HepG2 (cell line): ENCODE measurements at regions not wholly inside any gene's neighbourhood (a gene's known extent, or its start where the extent isn't known, plus 50 kb on each side); places are given as distances from the start of the nearest gene placed in this dataset.

Experiments used
- ATAC-seq: fragments of 200-7000 bp; cut with Tn5 transposase; 3 replicates; pipeline ENCODE4 v1.9.1; 2020; ENCODE audit warnings: mild to moderate bottlenecking, moderate library complexity
- BruUV-seq: library from RNA; stranded (reverse); fragments of 400-500 nt; replicated peaks from 2 replicates; lab custom pipeline; 2021; lab: Mats Ljungman, UMichigan
- CTCF ChIA-PET: fragments of 300-600 bp; formaldehyde crosslinking; extraction: SDS; loops from one replicate; lab custom pipeline; 2021; ENCODE audit warnings: low total read pairs, inconsistent platforms, low intra/inter-chr PET ratio; lab: Yijun Ruan, JAX
- POLR2A ChIA-PET: fragments of 350-600 bp; sonication (Branson Sonifier 250); formaldehyde crosslinking; loops from one replicate; lab custom pipeline; 2020; ENCODE audit warnings: antibody characterized with exemption, inconsistent platforms; lab: Yijun Ruan, JAX
- DNase-seq: peaks from one replicate; pipeline ENCODE4 v3.0.0-alpha.2; 2015; ENCODE audit warnings: low spot score
- FAIRE-seq: peaks from 3 replicates; lab custom pipeline; 2011; peaks lifted over from hg19 to GRCh38; lab: Jason Lieb, UNC
- H2AFZ ChIP-seq: one replicate; pipeline ENCODE4 v1.6.1; 2011; ENCODE audit warnings: low read length, inconsistent platforms
- H3K27ac ChIP-seq: fragments of 300-600 bp; 3 replicates; pipeline ENCODE4 v1.8.0; 2011; ENCODE audit warnings: mixed run types, mild to moderate bottlenecking, mixed read lengths, low read length, inconsistent platforms; ENCODE audit not compliant: insufficient read depth; ENCODE audit errors: extremely low read length
- H3K27me3 ChIP-seq, 2 experiments: fragments of 200-600 bp in 1 of 2; 2 replicates in 1 of 2; 3 replicates in 1 of 2; pipeline versions ENCODE4 v1.6.0 to v1.8.0; 2011; ENCODE audit warnings: low read length in 2 of 2, mild to moderate bottlenecking in 2 of 2, moderate library complexity in 2 of 2, inconsistent platforms in 1 of 2; ENCODE audit not compliant: insufficient read depth in 2 of 2, control insufficient read depth in 1 of 2
- H3K36me3 ChIP-seq, 2 experiments: fragments of 200-600 bp in 1 of 2; replicated peaks in 1 of 2; 2 replicates in 1 of 2; 3 replicates in 1 of 2; pipeline versions ENCODE4 v1.5.1 to v1.8.0; 2011; ENCODE audit warnings: low read length in 2 of 2, inconsistent platforms in 1 of 2; ENCODE audit not compliant: insufficient read depth in 2 of 2, control insufficient read depth in 1 of 2
- H3K4me1 ChIP-seq: 2 replicates; pipeline ENCODE4 v1.5.1; 2012; ENCODE audit warnings: low read length, inconsistent platforms; ENCODE audit not compliant: insufficient read depth
- H3K4me2 ChIP-seq: 2 replicates; pipeline ENCODE4 v1.6.0; 2011; ENCODE audit warnings: low read depth, low read length, inconsistent platforms
- H3K4me3 ChIP-seq, 3 experiments: fragments of 200-600 bp in 1 of 3; sonication (generic), shearing (Covaris generic) in 1 of 3; replicated peaks in 1 of 3; 2 replicates each; pipeline ENCODE4 v1.5.1; 2011 to 2016; ENCODE audit warnings: low read length in 3 of 3, inconsistent platforms in 2 of 3, low read depth in 2 of 3, mild to moderate bottlenecking in 2 of 3, control low read depth in 1 of 3, mixed read lengths in 1 of 3; ENCODE audit not compliant: insufficient read depth in 1 of 3
- H3K79me2 ChIP-seq: one replicate; pipeline ENCODE4 v1.6.1; 2011; ENCODE audit warnings: low read length, inconsistent platforms; ENCODE audit not compliant: insufficient read depth
- H3K9ac ChIP-seq: 2 replicates; pipeline ENCODE4 v1.6.0; 2011; ENCODE audit warnings: mild to moderate bottlenecking, low read depth, low read length, inconsistent platforms; ENCODE audit not compliant: insufficient read depth
- H3K9me3 ChIP-seq: 2 replicates; pipeline ENCODE4 v1.5.1; 2012; ENCODE audit warnings: mild to moderate bottlenecking, low read length
- H4K20me1 ChIP-seq: 2 replicates; pipeline ENCODE4 v1.6.0; 2011; ENCODE audit warnings: inconsistent platforms, mild to moderate bottlenecking, low read length, moderate library complexity; ENCODE audit not compliant: insufficient read depth
- AKAP8 ChIP-seq: sonication (generic); formaldehyde crosslinking; IDR thresholded peaks from 2 replicates; pipeline ENCODE4 v1.5.1; 2020; ENCODE audit warnings: mild to moderate bottlenecking, missing genetic modification reagents
- ARHGAP35 ChIP-seq: sonication (generic); formaldehyde crosslinking; IDR thresholded peaks from 2 replicates; pipeline ENCODE4 v1.9.0; 2022; ENCODE audit warnings: mild to moderate bottlenecking, inconsistent platforms, moderate library complexity, missing genetic modification reagents, borderline replicate concordance
- ARID4A ChIP-seq: sonication (generic); formaldehyde crosslinking; IDR thresholded peaks from 2 replicates; pipeline ENCODE4 v1.5.0; 2020; ENCODE audit warnings: mild to moderate bottlenecking, missing genetic modification reagents, borderline replicate concordance
- BRCA1 ChIP-seq: sonication (generic); formaldehyde crosslinking; IDR thresholded peaks from 2 replicates; pipeline ENCODE4 v1.4.0; 2020; ENCODE audit warnings: missing genetic modification reagents
- DR1 ChIP-seq: sonication (generic); formaldehyde crosslinking; IDR thresholded peaks from 2 replicates; pipeline ENCODE4 v1.8.0; 2021; ENCODE audit warnings: mild to moderate bottlenecking, missing genetic modification reagents, inconsistent platforms
- ETV5 ChIP-seq: IDR thresholded peaks from 2 replicates; pipeline ENCODE4 v1.6.1; 2018; ENCODE audit warnings: missing biosample characterization, missing genetic modification reagents, inconsistent platforms, borderline replicate concordance
- HDAC1 ChIP-seq: sonication (generic); formaldehyde crosslinking; IDR thresholded peaks from 2 replicates; pipeline ENCODE4 v1.5.1; 2020; ENCODE audit warnings: mild to moderate bottlenecking, missing genetic modification reagents
- HIVEP1 ChIP-seq: sonication (generic); formaldehyde crosslinking; IDR thresholded peaks from 2 replicates; pipeline ENCODE4 v1.4.0; 2020; ENCODE audit warnings: mild to moderate bottlenecking, missing genetic modification reagents
- HOXA5 ChIP-seq: sonication (generic); formaldehyde crosslinking; IDR thresholded peaks from 2 replicates; pipeline ENCODE4 v1.4.0; 2020; ENCODE audit warnings: missing genetic modification reagents
- JUNB ChIP-seq: sonication (generic); formaldehyde crosslinking; IDR thresholded peaks from 2 replicates; pipeline ENCODE4 v1.8.0; 2022; ENCODE audit warnings: missing genetic modification reagents, mild to moderate bottlenecking, borderline replicate concordance
- KLF13 ChIP-seq: sonication (generic); formaldehyde crosslinking; IDR thresholded peaks from 2 replicates; pipeline ENCODE4 v1.4.0; 2020; ENCODE audit warnings: mild to moderate bottlenecking, missing genetic modification reagents
- MTF1 ChIP-seq: sonication (generic); formaldehyde crosslinking; IDR thresholded peaks from 2 replicates; pipeline ENCODE4 v1.5.0; 2020; ENCODE audit warnings: missing genetic modification reagents
- PHB2 ChIP-seq: fragments of 450-650 bp; IDR thresholded peaks from 2 replicates; pipeline ENCODE4 v1.6.1; 2018; ENCODE audit not compliant: partially characterized antibody
- PLSCR1 ChIP-seq: sonication (generic); formaldehyde crosslinking; IDR thresholded peaks from 2 replicates; pipeline ENCODE4 v1.5.0; 2020; ENCODE audit warnings: missing genetic modification reagents, mild to moderate bottlenecking, borderline replicate concordance
- SOX6 ChIP-seq, 2 experiments: fragments of 450-650 bp in 1 of 2; sonication (generic) in 1 of 2; formaldehyde crosslinking in 1 of 2; IDR thresholded peaks; 2 replicates each; pipeline versions ENCODE4 v1.4.0 to v1.6.1; 2017 to 2020; ENCODE audit warnings: antibody characterized with exemption in 1 of 2, mild to moderate bottlenecking in 1 of 2, missing genetic modification reagents in 1 of 2
- SUZ12 ChIP-seq: fragments of 150-350 bp; IDR thresholded peaks from 2 replicates; pipeline ENCODE4 v1.6.1; 2014; ENCODE audit warnings: low read depth, low read length
- ZBTB14 ChIP-seq: sonication (generic); formaldehyde crosslinking; IDR thresholded peaks from 2 replicates; pipeline ENCODE4 v1.4.0; 2020; ENCODE audit warnings: missing genetic modification reagents
- WGBS: methylation state at CpG from one replicate; pipeline ENCODE4 v1.1.6; 2017; ENCODE audit warnings: low lambda C conversion rate; 5-methylcytosine and 5-hydroxymethylcytosine counted together
- in situ Hi-C: cut with HindIII; loops from 2 replicates; pipeline ENCODE4 v1.10.0; 2017; ENCODE audit warnings: low pct_unique_long_range_greater_than_20kb; ENCODE audit not compliant: extremely low pct_ligation_motif_present
- intact Hi-C: fragments of 100-400 bp; cut with micrococcal nuclease; formaldehyde crosslinking; loops from one replicate; pipeline ENCODE4 v1.10.0; 2022; ENCODE audit not compliant: unreplicated experiment

GRCh38 chr2:16546128-16546754 lies 119.4 kb downstream of the CYRIA start (continued):
- TF ChIP-seq KLF13 (CRISPR knock-in tag) (no peak), DR1 (CRISPR knock-in tag) (no peak), ARHGAP35 (CRISPR knock-in tag) (no peak), ARID4A (no peak), JUNB (CRISPR knock-in tag) (no peak), HDAC1 (CRISPR knock-in tag) (no peak), HOXA5 (CRISPR knock-in tag) (peak; percentile 60; the same call in 1 of the 2 replicates), PHB2 (no peak)

GRCh38 chr2:16538707-16539106 lies 126.9 kb downstream of the CYRIA start:
- no peak overlapping the region for H3K4me2 ChIP-seq
- H4K20me1 ChIP-seq: no peaks in the 10 kb centered on the region
- ATAC-seq (no peak), DNase-seq (no peak), FAIRE-seq (no peak)
- in situ Hi-C loops: no loop called here
- intact Hi-C loops: no loop called here
- no peak overlapping the region for H3K4me3 ChIP-seq
- BruUV-seq: no TSS peak
- no peaks in the 10 kb centered on the region for H3K36me3 ChIP-seq
- 3% methylated on average over 3 of the region's 3 CpGs for WGBS
- H3K79me2 ChIP-seq: no peaks in the 10 kb centered on the region
- no peaks in the 10 kb centered on the region for H3K4me1 ChIP-seq
- no peak overlapping the region for H3K27ac ChIP-seq
- no peaks in the 10 kb centered on the region for H3K27me3 ChIP-seq
- no peak overlapping the region for H3K9ac ChIP-seq
- no peak overlapping the region for H2AFZ ChIP-seq
- H3K9me3 ChIP-seq: no peaks in the 10 kb centered on the region
- ChIA-PET POLR2A (no interaction called here), CTCF (no interaction called here)
- no peak for TF ChIP-seq ZBTB14
- no peak for TF ChIP-seq PLSCR1
- TF ChIP-seq SUZ12: no peak
- no peak for TF ChIP-seq HIVEP1 (CRISPR knock-in tag)
- no peak for TF ChIP-seq BRCA1 (CRISPR knock-in tag)
- TF ChIP-seq ETV5 (CRISPR knock-in tag): no peak
- TF ChIP-seq AKAP8 (CRISPR knock-in tag): no peak
- TF ChIP-seq MTF1: no peak
- no peak for TF ChIP-seq SOX6 (IDR thresholded peaks at IDR 0.05)
- no peak for TF ChIP-seq SOX6 (CRISPR knock-in tag; IDR thresholded peaks at IDR 0.05)
